ENCODE measurements at regions not wholly inside any gene's neighbourhood (a gene's known extent, or its start where the extent isn't known, plus 50 kb on each side); places are given as distances from the start of the nearest gene placed in this dataset.

DNA sequence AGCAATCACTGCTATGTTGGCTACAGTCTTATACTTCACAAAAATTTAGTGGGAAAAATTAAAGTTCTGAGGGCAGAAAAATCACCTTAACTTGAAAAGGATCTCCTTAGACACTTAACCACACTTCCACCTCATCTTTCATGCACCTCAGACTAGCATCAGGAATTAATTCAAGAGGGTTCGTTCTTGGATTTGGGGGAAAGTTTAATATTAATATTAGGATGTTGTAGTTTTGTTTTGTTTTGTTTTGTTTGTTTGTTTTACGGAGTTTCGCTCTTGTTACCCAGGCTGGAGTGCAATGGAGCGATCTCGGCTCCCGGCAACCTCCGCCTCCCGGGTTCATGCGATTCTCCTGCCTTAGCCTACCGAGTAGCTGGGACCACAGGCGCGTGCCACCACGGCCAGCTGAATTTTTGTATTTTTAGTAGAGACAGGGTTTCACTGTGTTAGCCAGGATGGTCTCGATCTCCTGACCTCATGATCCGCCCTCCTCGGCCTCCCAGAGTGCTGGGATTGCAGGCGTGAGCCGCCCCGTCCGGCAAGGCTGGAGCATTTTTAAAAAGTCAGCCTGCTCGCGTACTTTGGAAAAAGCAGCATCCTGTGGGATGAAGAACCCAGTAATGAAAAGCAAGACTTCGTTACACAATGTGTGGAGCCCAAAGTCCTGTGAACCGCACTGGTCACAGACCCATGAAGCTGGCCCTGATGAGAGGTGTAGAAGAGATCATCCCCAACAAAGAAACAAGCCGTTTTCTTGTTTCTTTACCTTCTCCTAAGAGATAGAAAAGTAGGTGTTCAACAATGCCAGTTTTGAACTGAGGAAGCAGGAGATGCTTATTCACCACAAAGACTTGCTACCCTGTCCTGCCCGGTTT lies 194.9 kb downstream of the GPX5 start:
- Histone ChIP-seq H3K27me3 (replicated peaks; ENCODE audit: insufficient read depth, low read depth, low read length, poor library complexity) (no peaks in the 10 kb centered on the region), H3K4me1 (ENCODE audit: insufficient read depth, low read length, poor library complexity, severe bottlenecking) (no peaks in the 10 kb centered on the region), H3K27ac (ENCODE audit: low read depth, low read length, poor library complexity, severe bottlenecking) (no peak overlapping the region), H3K36me3 (ENCODE audit: insufficient read depth, low read length, poor library complexity, severe bottlenecking) (no peaks in the 10 kb centered on the region), H3K4me3 (ENCODE audit: low read depth, low read length, poor library complexity, severe bottlenecking) (no peak overlapping the region), H3K9me3 (ENCODE audit: low read depth, low read length, poor library complexity, severe bottlenecking) (no peaks in the 10 kb centered on the region)
- CTCF ChIA-PET: no interaction called here
- POLR2A ChIA-PET (ENCODE audit: low non-redundant PET): no interaction called here
- no peak for DNase-seq (ENCODE audit: low spot score)
- TF ChIP-seq EZH2 (IDR thresholded peaks at IDR 0.05; ENCODE audit: borderline replicate concordance, low read depth, low read length, poor library complexity, severe bottlenecking): no peak
- BruUV-seq (replicated peaks): no TSS peak
- intact Hi-C loops (cut with micrococcal nuclease; ENCODE audit: unreplicated experiment): no loop called here

DNA sequence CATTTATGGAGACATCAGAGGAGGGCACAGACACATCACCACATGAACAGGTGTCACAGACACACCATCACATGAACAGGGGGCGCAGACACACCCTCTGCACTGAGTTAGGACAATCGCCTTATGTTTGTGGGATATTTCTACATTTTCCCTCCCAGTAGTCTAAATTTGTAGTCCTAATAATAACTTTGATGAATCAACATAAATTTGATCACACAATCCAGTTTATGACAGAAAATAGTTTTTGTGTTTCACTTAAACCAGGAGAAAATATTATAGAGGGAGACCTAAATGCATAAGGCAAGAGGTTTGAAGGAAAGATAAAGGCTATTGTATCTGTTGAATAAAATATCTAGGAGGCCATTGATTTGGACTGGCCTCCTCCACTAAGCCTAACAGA lies 195.7 kb downstream of the GPX5 start:
- BruUV-seq (replicated peaks): no TSS peak
- H3K36me3 ChIP-seq (ENCODE audit: insufficient read depth, low read length, poor library complexity, severe bottlenecking): no peaks in the 10 kb centered on the region
- TF ChIP-seq, protein P1, sequence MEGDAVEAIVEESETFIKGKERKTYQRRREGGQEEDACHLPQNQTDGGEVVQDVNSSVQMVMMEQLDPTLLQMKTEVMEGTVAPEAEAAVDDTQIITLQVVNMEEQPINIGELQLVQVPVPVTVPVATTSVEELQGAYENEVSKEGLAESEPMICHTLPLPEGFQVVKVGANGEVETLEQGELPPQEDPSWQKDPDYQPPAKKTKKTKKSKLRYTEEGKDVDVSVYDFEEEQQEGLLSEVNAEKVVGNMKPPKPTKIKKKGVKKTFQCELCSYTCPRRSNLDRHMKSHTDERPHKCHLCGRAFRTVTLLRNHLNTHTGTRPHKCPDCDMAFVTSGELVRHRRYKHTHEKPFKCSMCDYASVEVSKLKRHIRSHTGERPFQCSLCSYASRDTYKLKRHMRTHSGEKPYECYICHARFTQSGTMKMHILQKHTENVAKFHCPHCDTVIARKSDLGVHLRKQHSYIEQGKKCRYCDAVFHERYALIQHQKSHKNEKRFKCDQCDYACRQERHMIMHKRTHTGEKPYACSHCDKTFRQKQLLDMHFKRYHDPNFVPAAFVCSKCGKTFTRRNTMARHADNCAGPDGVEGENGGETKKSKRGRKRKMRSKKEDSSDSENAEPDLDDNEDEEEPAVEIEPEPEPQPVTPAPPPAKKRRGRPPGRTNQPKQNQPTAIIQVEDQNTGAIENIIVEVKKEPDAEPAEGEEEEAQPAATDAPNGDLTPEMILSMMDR (conservative IDR thresholded peaks at IDR 0.05; ENCODE audit: low read depth, low read length): no peak
- TF ChIP-seq EZH2 (IDR thresholded peaks at IDR 0.05; ENCODE audit: borderline replicate concordance, low read depth, low read length, poor library complexity, severe bottlenecking): no peak
- no peaks in the 10 kb centered on the region for H3K9me3 ChIP-seq (ENCODE audit: low read depth, low read length, poor library complexity, severe bottlenecking)
- intact Hi-C loops (cut with micrococcal nuclease; ENCODE audit: unreplicated experiment): no loop called here
- no peak overlapping the region for H3K27ac ChIP-seq (ENCODE audit: low read depth, low read length, poor library complexity, severe bottlenecking)
- H3K27me3 ChIP-seq (replicated peaks; ENCODE audit: insufficient read depth, low read depth, low read length, poor library complexity): no peaks in the 10 kb centered on the region
- POLR2A ChIA-PET (ENCODE audit: low non-redundant PET): no interaction called here
- CTCF ChIA-PET: no interaction called here
- H3K4me3 ChIP-seq (ENCODE audit: low read depth, low read length, poor library complexity, severe bottlenecking): no peak overlapping the region
- DNase-seq (ENCODE audit: low spot score): no peak
- H3K4me1 ChIP-seq (ENCODE audit: insufficient read depth, low read length, poor library complexity, severe bottlenecking): no peaks in the 10 kb centered on the region

DNA sequence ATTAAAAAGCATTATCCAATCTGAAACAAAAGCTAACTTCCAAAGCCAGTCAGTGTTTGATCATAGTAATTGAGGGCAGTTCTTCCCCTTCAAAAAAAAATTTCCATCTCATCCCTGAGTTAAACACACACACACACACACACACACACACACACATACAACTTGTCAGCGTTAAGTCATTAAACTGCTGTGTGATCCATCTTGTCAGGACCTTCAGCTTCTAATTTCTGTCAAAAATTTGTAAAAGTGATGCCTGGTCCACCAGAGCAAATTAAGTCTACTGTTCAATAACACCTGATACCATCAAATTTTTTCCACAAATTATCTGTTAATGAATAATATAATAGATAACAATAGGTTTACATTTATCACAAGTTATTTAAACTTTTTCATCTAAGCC lies 198.7 kb downstream of the GPX5 start:
- Histone ChIP-seq H3K27ac (ENCODE audit: low read depth, low read length, poor library complexity, severe bottlenecking) (no peak overlapping the region), H3K27me3 (replicated peaks; ENCODE audit: insufficient read depth, low read depth, low read length, poor library complexity) (no peaks in the 10 kb centered on the region), H3K4me3 (ENCODE audit: low read depth, low read length, poor library complexity, severe bottlenecking) (no peak overlapping the region), H3K9me3 (ENCODE audit: low read depth, low read length, poor library complexity, severe bottlenecking) (no peaks in the 10 kb centered on the region), H3K4me1 (ENCODE audit: insufficient read depth, low read length, poor library complexity, severe bottlenecking) (no peaks in the 10 kb centered on the region), H3K36me3 (ENCODE audit: insufficient read depth, low read length, poor library complexity, severe bottlenecking) (no peaks in the 10 kb centered on the region)
- intact Hi-C loops (cut with micrococcal nuclease; ENCODE audit: unreplicated experiment): no loop called here
- no peak for TF ChIP-seq EZH2 (IDR thresholded peaks at IDR 0.05; ENCODE audit: borderline replicate concordance, low read depth, low read length, poor library complexity, severe bottlenecking)
- TF ChIP-seq, protein P1 (conservative IDR thresholded peaks at IDR 0.05; ENCODE audit: low read depth, low read length): no peak
- CTCF ChIA-PET: no interaction called here
- POLR2A ChIA-PET (ENCODE audit: low non-redundant PET): no interaction called here
- BruUV-seq (replicated peaks): no TSS peak
- DNase-seq (ENCODE audit: low spot score): no peak
